Astrocyte of the hippocampus (primary cell): ENCODE measurements at regions not wholly inside any gene's neighbourhood (a gene's known extent, or its start where the extent isn't known, plus 50 kb on each side); places are given as distances from the start of the nearest gene placed in this dataset.
A peak's percentile ranks its signal among the peaks of the same experiment; 100 is the strongest.

Source experiments
- DNase-seq: peaks from one replicate; pipeline ENCODE4 v3.0.0; 2011; ENCODE audit warnings: low read depth, low spot score

GRCh38 chr6:7664003-7664402 is 61.9 kb upstream of the BMP6 start:
- DNase-seq, result no peak

GRCh38 chr6:7668936-7669335 is 57.0 kb upstream of the BMP6 start:
- no peak for DNase-seq

DNA sequence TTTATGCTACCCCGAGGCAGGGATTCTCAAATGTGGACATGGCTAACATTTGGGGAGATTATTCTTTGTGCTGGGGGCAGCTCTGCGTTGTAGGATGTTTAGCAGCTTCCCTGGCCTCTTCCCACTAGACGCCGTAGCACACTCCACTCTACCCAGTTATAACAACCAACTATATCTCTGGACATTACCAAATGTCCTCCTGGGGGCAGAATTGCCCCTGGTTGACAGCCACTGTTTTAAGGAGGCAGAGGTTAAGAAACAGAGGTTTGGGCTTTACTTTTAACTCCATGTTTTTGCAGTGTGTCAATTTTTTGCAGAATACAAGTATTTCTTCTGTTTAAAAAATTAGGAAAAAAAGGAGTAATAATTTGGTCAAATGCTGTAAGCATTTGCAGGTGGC is 56.2 kb upstream of the BMP6 start:
- DNase-seq, result no peak

DNA sequence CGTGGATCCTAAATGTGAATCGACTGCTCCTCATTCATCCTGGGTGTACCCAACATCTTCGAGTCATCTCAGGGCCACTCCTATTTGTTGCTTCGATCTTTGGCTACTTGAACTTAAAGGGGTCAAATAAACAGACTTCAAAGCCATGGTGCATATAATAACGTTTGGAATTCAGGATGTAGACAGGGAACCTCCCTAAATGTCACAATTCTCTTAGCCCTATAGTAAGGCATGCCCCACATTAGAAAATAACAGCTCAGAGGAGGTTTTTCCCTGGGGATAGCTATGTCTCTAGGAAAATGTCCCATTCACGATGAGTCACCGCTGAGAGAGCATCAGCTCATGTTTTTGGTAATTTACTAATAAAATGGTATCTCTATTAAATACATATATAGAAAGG is 54.8 kb upstream of the BMP6 start:
- no peak for DNase-seq

DNA sequence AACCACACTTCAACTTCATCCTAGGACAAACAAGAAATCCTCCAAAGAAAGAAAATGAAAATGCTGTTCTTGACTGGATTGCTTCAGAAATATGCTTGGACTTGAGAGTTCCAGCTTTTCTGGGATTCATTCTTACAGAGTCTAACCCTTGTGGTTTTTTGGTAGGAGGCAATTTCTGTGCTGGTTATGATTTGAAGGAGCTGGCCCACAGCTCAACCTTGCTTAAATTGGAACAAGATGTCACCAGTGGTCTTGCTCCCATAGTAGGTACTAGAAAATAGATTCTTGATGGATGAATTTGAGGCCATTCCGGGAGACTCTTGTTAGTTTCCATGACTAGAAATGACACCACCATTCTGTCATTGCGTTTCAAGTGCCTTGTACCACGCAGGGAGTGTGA is 54.3 kb upstream of the BMP6 start:
- DNase-seq, result no peak

- DNase-seq, result no peak
Measured at GRCh38 chr6:7672066-7673062, 53.5 kb upstream of the BMP6 start.

DNA sequence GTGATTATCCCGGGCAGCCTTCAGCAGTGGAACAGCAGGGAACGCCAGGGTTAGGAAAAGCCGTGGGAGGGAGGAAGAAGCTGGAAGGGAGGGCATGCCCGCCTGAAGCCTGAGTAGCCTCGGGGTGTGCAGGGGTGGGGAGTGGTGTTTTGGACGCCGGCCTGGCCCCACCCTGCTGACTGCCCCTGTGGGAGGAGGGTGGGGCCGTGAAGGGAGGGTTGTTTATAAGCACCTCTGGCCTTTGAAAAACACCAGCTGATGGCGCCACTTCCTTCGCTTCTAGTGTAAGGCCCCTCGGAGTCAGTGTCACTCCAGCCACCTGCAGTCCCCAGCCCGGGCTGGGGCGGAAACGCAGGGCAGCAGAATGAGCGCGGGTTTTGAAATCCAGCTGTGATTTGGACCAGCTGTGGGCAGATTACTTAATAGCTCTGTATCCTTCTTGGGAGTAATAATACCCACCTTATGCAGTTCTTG is 52.8 kb upstream of the BMP6 start:
- peak; percentile 17 for DNase-seq

- no peak for DNase-seq
Measured at GRCh38 chr6:7674291-7674690, 51.6 kb upstream of the BMP6 start.

- DNase-seq, result no peak
Measured at GRCh38 chr6:7675353-7675945, 50.5 kb upstream of the BMP6 start.
